Bronchial epithelial cell (primary cell): ENCODE measurements at regions not wholly inside any gene's neighbourhood (a gene's known extent, or its start where the extent isn't known, plus 50 kb on each side); places are given as distances from the start of the nearest gene placed in this dataset.

Experiments used
- DNase-seq: peaks from one replicate; pipeline ENCODE4 v3.0.0-alpha.2; 2010; ENCODE audit warnings: low read depth
- FAIRE-seq: peaks from 2 replicates; lab custom pipeline; 2011; peaks lifted over from hg19 to GRCh38; lab: Jason Lieb, UNC
- H3K27me3 ChIP-seq: 2 replicates; pipeline ENCODE4 v1.5.1; 2011; ENCODE audit warnings: low read length; ENCODE audit not compliant: control insufficient read depth, insufficient read depth
- H3K36me3 ChIP-seq: 2 replicates; pipeline ENCODE4 v1.5.1; 2011; ENCODE audit warnings: low read length; ENCODE audit not compliant: control insufficient read depth, insufficient read depth
- H3K4me3 ChIP-seq: 2 replicates; pipeline ENCODE4 v1.5.1; 2011; ENCODE audit warnings: mild to moderate bottlenecking, low read depth, low read length, control low read depth
- CTCF ChIP-seq: IDR thresholded peaks from 2 replicates; pipeline ENCODE4 v1.5.1; 2011; ENCODE audit warnings: mild to moderate bottlenecking, moderate library complexity, low read length, control low read depth, inconsistent platforms; ENCODE audit not compliant: insufficient read depth, severe bottlenecking

GRCh38 chr4:124541652-124542420 lies 170.7 kb downstream of the ANKRD50 start:
- H3K4me3 ChIP-seq = no peak overlapping the region
- H3K27me3 ChIP-seq = no peaks in the 10 kb centered on the region
- FAIRE-seq = no peak
- no peak for TF ChIP-seq CTCF
- H3K36me3 ChIP-seq = no peaks in the 10 kb centered on the region
- DNase-seq = no peak

GRCh38 chr4:124555959-124556358 lies 156.6 kb downstream of the ANKRD50 start:
- no peak for DNase-seq
- H3K36me3 ChIP-seq = no peaks in the 10 kb centered on the region
- no peak overlapping the region for H3K4me3 ChIP-seq
- no peak for FAIRE-seq
- no peaks in the 10 kb centered on the region for H3K27me3 ChIP-seq
- TF ChIP-seq CTCF = no peak

- TF ChIP-seq CTCF = no peak
- Histone ChIP-seq H3K36me3 (no peaks in the 10 kb centered on the region), H3K27me3 (no peaks in the 10 kb centered on the region), H3K4me3 (no peak overlapping the region)
- no peak for FAIRE-seq
- DNase-seq = no peak
Observed at GRCh38 chr4:124564121-124564520, 148.4 kb downstream of the ANKRD50 start.

GRCh38 chr4:124565371-124565770 lies 147.2 kb downstream of the ANKRD50 start:
- TF ChIP-seq CTCF = no peak
- Histone ChIP-seq H3K27me3 (no peaks in the 10 kb centered on the region), H3K4me3 (no peak overlapping the region), H3K36me3 (no peaks in the 10 kb centered on the region)
- DNase-seq (no peak), FAIRE-seq (no peak)

- Histone ChIP-seq H3K27me3 (no peaks in the 10 kb centered on the region), H3K36me3 (no peaks in the 10 kb centered on the region), H3K4me3 (no peak overlapping the region)
- no peak for DNase-seq
- no peak for TF ChIP-seq CTCF
- no peak for FAIRE-seq
Observed at GRCh38 chr4:124566030-124566429, 146.5 kb downstream of the ANKRD50 start.

- Histone ChIP-seq H3K36me3 (no peaks in the 10 kb centered on the region), H3K4me3 (no peak overlapping the region), H3K27me3 (no peaks in the 10 kb centered on the region)
- TF ChIP-seq CTCF = no peak
- DNase-seq (peak; percentile 4), FAIRE-seq (no peak)
Observed at GRCh38 chr4:124573056-124573455, 139.5 kb downstream of the ANKRD50 start.
